HG03378 (cell line): ENCODE measurements at regions not wholly inside any gene's neighbourhood (a gene's known extent, or its start where the extent isn't known, plus 50 kb on each side); places are given as distances from the start of the nearest gene placed in this dataset.
"Not testable (repeated sequence)": the region's sequence is repeated elsewhere in the genome, so short reads cannot be mapped to it uniquely, and the experiment has no call there.

ENCODE experiments used
- ATAC-seq: cut with Tn5 transposase; IDR thresholded peaks from one replicate; pipeline ENCODE4 v1.9.1; 2021; ENCODE audit warnings: mild to moderate bottlenecking, moderate library complexity; ENCODE audit not compliant: unreplicated experiment

DNA sequence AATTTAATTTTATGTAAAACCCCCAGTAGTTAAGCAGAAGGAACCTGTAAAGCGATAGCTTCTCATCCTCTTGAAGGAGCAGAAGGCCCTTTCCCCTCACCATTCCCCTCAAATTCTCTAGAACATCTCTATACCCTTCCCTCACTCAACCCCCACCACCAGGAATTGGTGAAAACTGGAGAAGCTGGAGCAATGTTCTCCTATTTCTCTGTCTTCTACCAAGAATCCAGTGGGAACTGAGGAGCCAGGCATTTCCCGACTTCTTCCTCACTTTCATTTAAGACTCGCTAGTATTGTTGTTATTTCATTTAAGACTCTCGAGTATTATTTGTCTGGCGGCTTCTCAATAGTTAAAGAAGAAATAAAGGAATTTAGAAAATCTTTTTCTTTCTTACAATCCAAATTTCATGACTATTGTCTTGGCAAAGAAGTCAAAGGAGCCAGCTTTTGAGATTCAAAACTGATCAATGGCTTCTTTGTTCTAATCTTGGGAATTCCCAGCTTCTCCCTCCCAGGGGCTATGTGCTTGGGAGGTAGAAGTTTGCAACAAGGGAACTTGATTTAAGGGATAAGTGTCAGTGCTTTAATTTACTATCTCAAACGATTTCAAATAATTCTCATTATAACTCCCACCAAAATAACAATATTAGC, 253.3 kb upstream of the ADGRL2 start:
- no peak for ATAC-seq

DNA sequence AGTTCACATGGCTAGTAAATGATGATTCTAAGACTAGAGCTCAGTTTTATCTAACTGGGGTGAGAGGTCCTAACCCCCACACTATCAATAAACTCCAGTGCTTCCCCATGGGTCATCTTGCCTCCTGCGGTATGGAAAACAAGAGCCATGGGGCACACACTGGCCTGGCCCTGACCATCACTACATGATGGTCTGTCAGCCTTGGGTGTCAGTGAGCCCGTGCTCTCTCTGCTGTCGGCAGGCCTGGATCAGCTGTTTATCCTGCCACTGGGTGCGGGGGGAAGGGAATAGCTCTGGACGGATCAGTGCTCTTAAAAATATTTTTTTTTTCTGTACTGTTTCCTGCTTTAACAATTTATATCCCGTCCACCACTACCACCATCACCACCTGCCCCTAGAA, 255.0 kb upstream of the ADGRL2 start:
- no peak for ATAC-seq

DNA sequence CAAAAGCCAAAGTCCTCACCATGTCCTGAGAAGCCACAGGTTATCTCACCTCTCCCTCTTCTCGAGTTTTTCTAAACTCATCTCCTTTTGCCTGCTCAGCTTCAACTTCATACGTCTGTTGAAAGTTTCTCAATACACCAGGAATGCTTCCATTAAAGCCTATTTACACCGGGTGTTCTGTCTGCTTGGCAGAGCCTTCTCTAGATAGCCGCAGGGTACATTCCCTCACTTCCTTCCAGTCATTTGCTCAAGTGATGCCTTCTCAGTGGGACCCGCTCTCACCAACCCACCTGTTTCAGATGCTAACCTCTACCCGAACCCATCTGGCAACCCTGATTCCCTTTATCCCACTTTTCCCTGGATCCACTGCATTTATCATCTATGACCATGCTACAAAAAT, 257.0 kb upstream of the ADGRL2 start:
- ATAC-seq, result no peak

DNA sequence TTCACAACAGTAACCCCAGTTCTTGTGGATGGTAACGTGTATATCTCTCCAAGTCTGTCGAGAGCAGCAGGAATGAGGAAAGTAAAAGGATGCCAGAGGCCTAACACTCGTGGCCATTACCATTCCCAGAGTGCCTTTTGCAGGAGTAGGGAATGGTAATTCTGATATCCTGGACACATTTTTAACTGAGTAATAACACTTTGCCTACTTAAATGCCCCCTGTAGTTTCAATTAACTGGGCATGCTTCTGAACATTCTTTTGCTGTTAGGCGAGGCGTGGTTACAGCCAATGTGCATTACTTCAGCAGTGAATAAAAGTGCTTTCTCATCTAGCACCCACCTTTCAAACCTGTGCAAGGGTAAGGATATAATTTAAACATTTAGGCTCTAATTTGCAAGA, 258.5 kb upstream of the ADGRL2 start:
- no peak for ATAC-seq

DNA sequence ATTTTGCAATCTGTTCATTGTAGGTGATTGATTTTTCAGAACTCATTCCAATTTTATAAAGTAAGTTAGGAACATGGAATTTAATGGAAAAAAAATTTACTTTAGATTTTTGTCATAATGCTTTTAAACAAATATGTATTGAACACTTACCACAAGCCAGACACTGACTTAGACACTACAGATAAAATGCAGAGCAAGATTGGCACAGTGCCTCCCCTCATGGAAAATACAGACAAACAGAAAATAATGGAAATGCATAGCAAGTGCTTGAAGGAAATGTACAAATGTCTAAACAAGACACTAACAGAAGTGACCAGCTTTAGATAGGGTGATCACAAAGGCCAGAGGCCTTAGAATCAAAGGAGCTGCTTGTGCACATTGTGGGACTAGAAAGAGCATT, 260.5 kb upstream of the ADGRL2 start:
- ATAC-seq, result no peak

DNA sequence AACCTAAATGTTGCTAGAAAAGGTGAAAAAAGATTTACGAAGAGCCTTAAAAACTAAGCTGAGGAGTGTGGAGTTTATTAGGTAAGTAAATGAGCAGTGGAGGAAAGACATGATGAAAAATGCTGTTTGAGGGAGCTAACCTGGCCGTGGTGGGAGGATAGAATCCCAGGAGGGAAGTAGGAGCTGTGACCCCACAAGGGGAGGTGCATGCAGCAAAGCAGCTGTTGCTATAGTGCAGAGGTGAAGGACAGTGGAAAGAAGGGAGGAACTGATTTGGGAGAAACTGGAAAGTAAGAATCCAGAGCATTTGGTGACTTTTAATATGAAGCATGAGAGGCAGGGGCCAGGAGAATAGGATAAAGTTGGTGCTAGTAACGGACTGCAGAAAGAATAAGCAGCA, 271.7 kb upstream of the ADGRL2 start:
- ATAC-seq, result no peak

DNA sequence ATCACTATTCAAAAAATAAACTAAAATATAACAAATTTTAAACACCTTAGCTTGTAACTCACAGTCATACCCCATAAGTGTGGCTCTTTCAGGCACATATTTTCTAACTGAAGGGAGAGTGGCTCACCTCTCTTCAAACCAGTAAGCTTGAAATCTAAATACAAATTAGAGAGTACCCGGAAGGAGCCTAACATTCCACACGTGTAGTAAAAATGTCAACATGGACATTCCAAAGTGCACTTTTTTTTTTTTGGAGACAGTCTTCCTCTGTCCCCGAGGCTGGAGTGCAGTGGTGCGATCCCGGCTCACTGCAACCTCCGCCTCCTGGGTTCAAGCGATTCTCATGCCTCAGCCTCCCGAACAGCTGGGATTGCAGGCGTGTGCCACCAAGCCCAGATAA, 275.6 kb upstream of the ADGRL2 start:
- no peak for ATAC-seq

DNA sequence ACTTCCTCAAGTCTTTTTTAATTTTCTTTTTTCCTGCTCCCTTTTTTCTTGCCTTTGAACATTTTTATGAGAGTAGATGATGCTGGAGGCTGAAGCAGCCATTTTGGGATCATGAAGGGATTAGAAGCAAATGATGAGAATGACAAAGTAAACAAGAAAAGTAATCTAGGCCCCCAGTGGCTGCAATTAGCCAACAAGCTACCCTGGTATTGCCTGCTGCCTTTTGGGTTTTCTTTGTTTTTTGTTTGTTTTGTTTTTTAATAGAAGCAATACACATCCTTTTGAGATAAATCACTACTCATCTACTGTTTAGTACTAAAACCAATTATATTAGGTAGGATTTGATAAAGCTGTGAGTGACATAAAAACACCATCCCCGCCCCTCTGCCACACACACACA, 280.7 kb upstream of the ADGRL2 start:
- ATAC-seq, result no peak

DNA sequence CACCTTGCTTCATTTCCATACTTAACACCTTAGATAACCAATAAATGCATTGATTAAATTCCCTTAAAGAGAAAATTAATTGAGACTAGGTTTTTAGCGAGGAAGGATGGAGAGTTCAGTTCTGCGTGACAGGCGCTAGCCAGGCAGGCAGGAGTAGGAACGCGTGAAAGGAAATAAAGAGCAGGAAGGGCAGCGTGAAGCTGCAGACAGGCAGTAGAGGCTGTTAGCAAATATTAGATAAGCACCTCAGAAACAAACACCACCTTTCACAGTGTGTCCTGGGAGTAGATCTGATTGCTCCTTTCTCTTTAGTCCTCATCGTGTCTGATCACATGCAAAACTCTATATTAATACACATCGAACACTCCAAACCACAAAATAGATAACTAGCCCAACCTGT, 282.7 kb upstream of the ADGRL2 start:
- ATAC-seq, result no peak

DNA sequence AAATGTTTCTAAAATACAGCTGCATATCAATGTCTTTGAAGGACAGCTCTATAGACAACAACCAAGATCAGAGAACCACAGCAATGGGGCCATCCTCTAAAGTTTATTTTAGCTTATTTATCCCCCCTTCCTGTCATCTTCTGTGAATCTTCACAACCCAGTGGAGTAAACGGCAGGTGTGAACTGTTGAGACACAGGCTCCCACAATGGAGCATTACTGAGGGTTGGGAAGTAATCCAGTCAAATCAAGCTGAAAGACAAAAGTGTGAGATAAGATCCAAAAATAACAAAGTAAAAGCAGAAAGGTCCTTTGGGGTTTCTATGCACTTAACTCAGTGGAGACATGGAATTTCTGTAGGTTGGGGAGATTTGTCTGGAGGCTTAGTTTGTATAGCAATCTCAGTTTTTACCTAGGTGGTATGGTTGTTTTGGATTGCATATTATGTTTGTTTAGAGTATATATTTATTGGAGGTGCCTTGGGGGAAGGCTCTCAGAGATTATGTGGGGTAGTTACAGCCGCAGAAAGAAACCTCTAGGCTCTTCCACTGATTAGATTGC, 286.9 kb upstream of the ADGRL2 start:
- ATAC-seq, result no peak

DNA sequence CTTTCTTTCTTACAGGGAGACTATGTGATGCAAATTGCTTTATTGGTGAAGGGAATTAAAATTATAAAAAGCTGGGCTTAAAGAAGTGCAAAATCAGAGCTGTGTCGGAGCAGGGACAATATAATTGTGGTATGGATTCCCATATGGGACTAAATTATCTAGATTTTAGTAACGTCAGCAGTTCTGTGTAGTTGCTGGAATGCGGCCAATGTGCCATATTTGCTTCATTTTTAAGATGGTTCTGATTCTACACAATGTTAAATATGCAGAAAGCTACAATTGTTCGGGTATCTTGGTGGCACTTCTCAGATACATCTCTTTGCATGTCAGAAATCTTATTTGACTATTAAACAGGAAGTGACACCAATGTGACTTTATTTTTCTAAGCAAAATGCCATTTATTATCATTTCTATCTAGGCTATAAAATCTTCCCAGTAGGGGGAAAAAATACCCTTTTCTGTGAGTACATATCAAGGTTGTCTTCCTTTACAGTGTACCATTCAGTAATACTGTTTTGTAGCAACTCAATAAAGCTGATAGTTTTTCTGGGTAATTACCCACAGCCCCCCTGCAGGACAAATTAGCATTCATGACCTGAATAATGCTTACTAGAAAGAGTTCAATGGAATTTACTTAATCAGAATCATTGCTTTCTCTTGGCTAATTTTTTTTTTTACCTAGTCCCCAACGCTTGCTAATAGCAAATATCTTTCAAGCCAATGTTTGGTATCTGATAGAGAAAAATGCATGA, 288.3 kb upstream of the ADGRL2 start:
- no peak for ATAC-seq

DNA sequence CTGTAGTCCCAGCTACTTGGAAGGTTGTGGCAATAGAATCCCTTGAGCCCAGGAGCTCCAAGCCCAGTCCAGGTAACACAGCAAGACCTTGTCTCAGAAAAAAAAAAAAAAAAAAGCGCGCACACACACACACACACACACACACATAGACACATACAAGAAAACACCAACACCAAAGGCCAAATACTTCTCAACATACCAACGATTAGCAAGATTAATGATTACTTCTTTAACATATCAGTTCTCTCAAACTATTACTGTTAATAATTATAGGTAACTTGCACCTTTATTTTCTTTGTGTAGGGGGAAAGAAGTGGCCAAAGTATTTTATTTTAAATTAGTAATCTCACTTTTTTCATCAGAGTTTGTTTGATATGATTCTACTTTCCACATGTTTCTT, 289.5 kb upstream of the ADGRL2 start:
- ATAC-seq, result no peak

DNA sequence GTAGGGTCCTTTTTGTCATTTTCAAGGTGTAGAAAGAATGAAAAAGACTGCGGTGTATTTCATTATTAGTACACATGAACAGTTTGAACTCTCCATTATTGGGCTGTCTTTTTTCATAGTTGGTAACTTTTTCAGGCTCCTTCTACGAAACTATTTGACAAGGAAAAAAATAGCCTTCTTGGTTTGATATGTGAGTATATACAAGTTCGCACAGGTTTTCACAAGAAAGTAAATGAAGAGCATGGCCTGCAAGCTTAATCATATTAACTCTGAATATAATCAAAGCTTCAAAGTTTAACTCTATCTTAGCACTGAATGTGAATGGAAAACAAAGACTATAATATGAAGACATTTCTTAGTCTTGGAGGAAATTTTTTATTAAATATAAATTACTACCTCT, 290.0 kb upstream of the ADGRL2 start:
- ATAC-seq, result no peak

DNA sequence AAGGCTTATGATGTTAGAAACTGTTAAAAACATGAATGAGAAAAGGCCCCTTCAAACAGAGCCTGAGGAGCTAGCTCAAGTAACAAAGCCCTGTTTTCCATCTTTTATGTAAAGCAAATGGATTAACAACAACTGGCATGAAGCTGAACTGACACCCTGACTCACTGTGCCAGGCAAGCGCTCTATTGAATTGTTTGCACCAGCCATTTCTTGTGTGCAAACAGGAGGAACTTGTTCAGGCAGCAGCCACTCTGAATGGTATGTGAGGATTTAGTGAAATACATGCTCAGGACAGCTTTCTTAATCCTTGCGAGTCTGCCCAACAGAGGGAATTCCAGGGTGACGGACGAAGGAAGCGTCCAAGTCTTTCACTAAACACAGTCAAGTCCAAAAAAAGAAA, 291.1 kb upstream of the ADGRL2 start:
- no peak for ATAC-seq

DNA sequence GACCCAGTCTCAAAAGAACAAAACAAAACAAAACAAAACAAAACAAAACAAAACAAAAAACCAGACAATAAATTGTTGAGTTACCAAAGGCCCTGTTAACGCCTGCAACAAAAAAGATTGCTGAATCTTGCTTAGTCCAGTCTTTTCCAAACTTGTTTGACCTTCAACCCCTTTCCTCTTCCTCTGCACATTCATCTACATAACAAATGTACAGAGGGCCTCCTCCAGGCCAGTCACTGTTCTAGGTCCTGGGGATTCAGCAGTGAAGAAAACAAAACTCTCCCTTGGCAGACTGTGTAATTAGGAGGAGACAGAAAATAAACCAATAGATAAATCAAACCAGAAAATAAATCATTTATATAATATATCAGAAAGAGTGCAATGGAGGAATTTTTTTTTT, 294.0 kb upstream of the ADGRL2 start:
- ATAC-seq, result no peak

DNA sequence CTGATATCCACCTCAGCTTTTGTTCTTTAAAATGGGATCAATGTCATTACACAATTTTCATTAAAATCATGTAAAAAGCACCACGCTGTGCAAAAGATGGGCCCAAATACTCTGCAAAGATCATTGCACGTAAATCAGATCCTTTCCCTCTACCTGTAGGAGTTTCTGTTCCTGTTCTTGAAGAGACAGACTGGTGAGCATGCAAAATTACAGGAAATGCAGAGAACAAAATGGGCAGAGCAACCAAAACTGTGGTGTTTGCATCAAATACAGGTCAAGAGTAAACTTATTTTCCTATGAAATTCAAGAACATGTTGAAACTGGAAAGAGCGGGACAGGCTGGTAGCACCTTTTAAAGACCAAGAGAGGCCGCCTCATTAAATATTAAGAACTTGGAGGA, 294.9 kb upstream of the ADGRL2 start:
- peak; percentile 99 for ATAC-seq

DNA sequence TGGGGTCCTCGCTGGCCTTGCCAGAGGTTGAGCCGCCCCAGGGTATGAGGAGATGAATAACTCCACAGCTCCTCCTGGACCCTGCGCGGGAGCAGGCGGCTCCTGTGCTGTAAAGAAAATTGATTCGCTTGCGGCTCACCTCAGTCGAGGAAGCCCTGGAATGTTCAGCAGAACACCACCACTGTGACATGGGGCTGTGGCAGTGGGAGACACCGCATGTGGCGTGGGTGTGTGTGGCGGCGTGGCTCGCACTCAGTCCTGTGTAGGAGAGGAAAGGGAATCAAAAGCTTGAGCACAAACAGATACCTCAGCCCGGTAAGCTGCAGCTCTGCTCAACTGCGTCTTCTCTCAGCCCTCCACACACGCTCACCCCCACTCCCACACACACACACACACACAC, 295.9 kb upstream of the ADGRL2 start:
- ATAC-seq, result not testable (repeated sequence)

DNA sequence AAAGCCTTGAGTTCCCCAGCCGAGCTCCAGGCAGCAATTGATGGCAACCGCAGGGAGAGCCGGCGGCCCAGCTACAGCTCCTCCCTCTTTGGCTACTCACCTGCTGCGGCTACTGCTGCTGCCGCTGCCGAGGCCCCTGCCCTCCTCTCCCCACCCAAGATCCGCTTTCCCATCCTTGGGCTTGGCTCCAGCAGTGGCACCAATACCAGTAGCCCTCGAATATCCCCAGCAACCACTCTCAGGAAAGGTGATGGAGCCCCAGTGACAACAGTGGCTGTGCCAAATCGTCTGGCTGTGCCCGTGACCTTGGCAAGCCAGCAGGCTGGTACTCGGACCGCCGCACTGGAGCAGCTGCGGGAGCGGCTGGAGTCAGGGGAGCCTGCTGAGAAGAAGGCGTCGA, 298.0 kb upstream of the ADGRL2 start:
- ATAC-seq, result not testable (repeated sequence)

DNA sequence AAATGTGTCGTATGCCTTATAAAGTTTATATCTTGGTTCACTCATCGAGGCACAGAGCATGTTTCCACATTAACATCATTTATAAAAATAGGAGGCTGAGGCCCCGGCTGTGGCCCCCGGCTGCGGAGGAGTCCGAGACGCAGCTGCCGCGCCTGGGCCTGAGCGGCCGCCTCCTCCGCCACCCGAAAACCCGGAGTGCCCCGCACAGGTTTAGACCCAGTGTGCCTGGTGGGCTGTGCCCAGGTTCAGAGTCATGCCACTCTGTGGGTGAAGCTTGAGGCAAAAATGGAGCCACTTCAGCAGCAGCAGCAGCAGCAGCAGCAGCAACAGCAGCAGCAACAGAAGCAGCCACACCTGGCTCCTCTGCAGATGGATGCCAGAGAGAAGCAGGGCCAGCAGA, 299.2 kb upstream of the ADGRL2 start:
- not testable (repeated sequence) for ATAC-seq

DNA sequence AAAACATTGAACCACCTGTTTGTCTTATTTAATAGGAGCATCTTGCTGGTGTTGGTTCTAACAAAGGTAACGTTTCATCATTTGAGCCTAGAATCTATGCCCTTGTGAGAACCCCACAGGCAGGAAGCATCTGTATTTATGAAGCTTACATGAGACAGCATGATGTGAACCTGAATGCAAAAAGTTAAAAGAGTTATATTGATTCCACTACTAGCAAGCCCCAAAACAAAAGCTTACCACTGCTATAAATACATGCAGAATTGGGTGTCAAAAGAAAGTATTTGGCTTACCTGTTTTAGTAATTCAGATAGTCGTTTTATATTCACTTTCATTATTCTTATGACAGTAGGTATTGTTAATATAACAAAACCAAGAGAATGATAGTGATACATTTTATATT, 301.2 kb upstream of the ADGRL2 start:
- no peak for ATAC-seq

DNA sequence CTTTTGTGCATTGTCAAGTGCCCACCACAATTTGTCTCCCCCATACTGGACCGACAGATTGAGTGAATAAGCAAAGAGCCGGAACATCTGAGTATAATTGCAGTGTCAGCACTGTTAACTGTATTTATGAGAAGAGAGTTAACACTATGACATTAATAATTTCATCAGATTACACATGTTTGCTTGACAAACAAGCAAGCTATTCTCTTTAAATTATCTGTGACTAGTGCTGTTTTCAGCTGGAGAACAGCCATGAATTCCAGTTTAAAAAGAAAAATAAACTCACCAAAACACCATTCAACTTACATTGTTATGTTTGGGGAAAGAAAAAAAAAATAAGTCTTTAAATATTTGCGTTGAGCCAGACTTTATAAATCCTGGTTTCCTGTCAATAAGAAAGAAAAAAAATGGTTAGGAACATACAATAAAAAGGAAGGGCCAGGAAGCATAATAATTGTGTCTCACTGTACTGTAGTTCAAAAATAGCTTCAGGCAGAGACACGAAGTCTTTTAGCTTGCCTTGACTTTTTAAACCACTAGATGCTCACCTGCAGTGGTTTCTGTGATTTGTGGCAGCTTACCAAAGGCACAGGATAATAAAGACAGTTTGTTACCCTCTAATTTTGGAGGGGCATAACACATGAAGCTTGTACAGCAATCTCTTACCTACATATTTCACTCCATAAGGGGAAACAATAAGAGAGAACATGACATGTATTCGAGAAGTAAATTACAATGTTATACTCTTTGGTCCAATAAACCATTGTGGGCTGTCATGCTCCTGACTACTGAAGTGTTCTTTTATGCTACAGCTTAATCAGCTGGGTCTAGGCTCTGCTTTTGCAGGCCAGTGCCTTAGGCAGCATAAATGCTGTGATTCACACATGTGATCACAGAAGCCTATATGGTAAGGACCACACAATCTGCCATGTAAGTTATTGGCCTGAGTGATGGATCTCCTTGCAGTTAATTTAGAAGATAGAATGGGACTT, 302.0 kb upstream of the ADGRL2 start:
- no peak for ATAC-seq
